Neural progenitor cell (in vitro differentiated cells): ENCODE measurements at regions not wholly inside any gene's neighbourhood (a gene's known extent, or its start where the extent isn't known, plus 50 kb on each side); places are given as distances from the start of the nearest gene placed in this dataset.

ENCODE experiments used
- DNase-seq: peaks from one replicate; pipeline ENCODE4 v3.0.0-alpha.2; 2016; ENCODE audit warnings: low spot score
- H2AFZ ChIP-seq: fragments of 200-600 bp; sonication (generic); replicated peaks from 2 replicates; pipeline ENCODE4 v1.6.1; 2016; ENCODE audit warnings: antibody characterized with exemption
- H3F3A ChIP-seq: fragments of 200-600 bp; sonication (generic); 2 replicates; pipeline ENCODE4 v1.6.1; 2016; ENCODE audit warnings: antibody characterized with exemption, low read depth
- H3K27ac ChIP-seq: fragments of 200-600 bp; sonication (generic); 2 replicates; pipeline ENCODE4 v1.5.1; 2016; ENCODE audit warnings: mild to moderate bottlenecking
- H3K27me3 ChIP-seq: fragments of 200-600 bp; sonication (generic); 2 replicates; pipeline ENCODE4 v1.6.1; 2016; ENCODE audit warnings: mild to moderate bottlenecking, moderate library complexity
- H3K36me3 ChIP-seq: fragments of 200-600 bp; sonication (generic); 2 replicates; pipeline ENCODE4 v1.5.1; 2016
- H3K4me1 ChIP-seq: fragments of 200-600 bp; sonication (generic); 2 replicates; pipeline ENCODE4 v1.6.1; 2016; ENCODE audit warnings: mixed run types
- H3K4me2 ChIP-seq: fragments of 200-600 bp; sonication (generic); 2 replicates; pipeline ENCODE4 v1.6.1; 2016
- H3K4me3 ChIP-seq: fragments of 200-600 bp; sonication (generic); 2 replicates; pipeline ENCODE4 v1.5.1; 2016
- H3K79me2 ChIP-seq: fragments of 200-600 bp; sonication (generic); 2 replicates; pipeline ENCODE4 v1.6.1; 2016; ENCODE audit warnings: low read depth
- H3K9ac ChIP-seq: fragments of 200-600 bp; sonication (generic); 2 replicates; pipeline ENCODE4 v1.6.1; 2016
- H3K9me3 ChIP-seq: fragments of 200-600 bp; sonication (generic); 2 replicates; pipeline ENCODE4 v1.5.1; 2016; ENCODE audit warnings: low read depth
- H4K20me1 ChIP-seq: fragments of 200-600 bp; sonication (generic); 2 replicates; pipeline ENCODE4 v1.6.1; 2016; ENCODE audit warnings: low read depth
- H3K27ac Mint-ChIP-seq: 3 replicates; pipeline ENCODE4 v1.8.0; 2021; ENCODE audit warnings: mixed read lengths
- H3K27me3 Mint-ChIP-seq: 2 replicates; pipeline ENCODE4 v1.8.0; 2022; ENCODE audit warnings: low read depth, mild to moderate bottlenecking, inconsistent platforms, moderate library complexity, mixed read lengths; ENCODE audit not compliant: insufficient read depth
- H3K36me3 Mint-ChIP-seq: 3 replicates; pipeline ENCODE4 v1.8.0; 2021; ENCODE audit warnings: mixed read lengths
- H3K4me1 Mint-ChIP-seq: 3 replicates; pipeline ENCODE4 v1.8.0; 2021; ENCODE audit warnings: mixed read lengths
- H3K4me3 Mint-ChIP-seq: 3 replicates; pipeline ENCODE4 v1.8.0; 2021; ENCODE audit warnings: mild to moderate bottlenecking, moderate library complexity, mixed read lengths
- H3K9me3 Mint-ChIP-seq: 3 replicates; pipeline ENCODE4 v1.8.0; 2020; ENCODE audit warnings: mixed read lengths
- CTCF ChIP-seq: fragments of 200-600 bp; sonication (generic); IDR thresholded peaks from 2 replicates; pipeline ENCODE4 v1.5.1; 2017; ENCODE audit warnings: antibody characterized with exemption, mild to moderate bottlenecking
- EZH2 ChIP-seq: fragments of 200-600 bp; sonication (generic); IDR thresholded peaks from 2 replicates; pipeline ENCODE4 v1.6.1; 2017; ENCODE audit warnings: antibody characterized with exemption, mild to moderate bottlenecking, moderate library complexity
- EZH2phosphoT487 ChIP-seq: fragments of 200-600 bp; sonication (generic); IDR thresholded peaks from 2 replicates; pipeline ENCODE4 v1.6.1; 2017; ENCODE audit warnings: antibody characterized with exemption

- peaks cover 30% of the 10 kb centered on the region for H3K4me1 Mint-ChIP-seq
- H3K27ac Mint-ChIP-seq = peak overlapping the region; percentile 94
These were observed 110.3 kb upstream of the SH3BP4 start for GRCh38 chr2:234841321-234842015.

GRCh38 chr2:234840336-234840735, 111.5 kb upstream of the SH3BP4 start:
- no peaks in the 10 kb centered on the region for H4K20me1 ChIP-seq
- H3F3A ChIP-seq = no peaks in the 10 kb centered on the region
- H3K4me3 Mint-ChIP-seq = no peak overlapping the region
- peak overlapping the region; percentile 12 for H3K4me2 ChIP-seq
- peaks cover 26% of the 10 kb centered on the region for H3K4me1 Mint-ChIP-seq
- no peak overlapping the region for H3K9ac ChIP-seq
- peak; percentile 30 for DNase-seq
- H3K79me2 ChIP-seq = no peaks in the 10 kb centered on the region
- H3K27ac ChIP-seq = no peak overlapping the region
- no peaks in the 10 kb centered on the region for H3K9me3 ChIP-seq
- H3K4me3 ChIP-seq = no peak overlapping the region
- peaks cover 7% of the 10 kb centered on the region for H3K9me3 Mint-ChIP-seq
- no peak for TF ChIP-seq EZH2phosphoT487
- TF ChIP-seq CTCF = no peak
- TF ChIP-seq EZH2 = no peak
- H3K27me3 ChIP-seq = no peaks in the 10 kb centered on the region
- no peak overlapping the region for H2AFZ ChIP-seq
- peaks cover 1% of the 10 kb centered on the region for H3K36me3 Mint-ChIP-seq
- H3K27me3 Mint-ChIP-seq = peaks cover 5% of the 10 kb centered on the region
- peaks cover 4% of the 10 kb centered on the region for H3K4me1 ChIP-seq
- no peaks in the 10 kb centered on the region for H3K36me3 ChIP-seq
- H3K27ac Mint-ChIP-seq = peak overlapping the region; percentile 82

More at GRCh38 chr2:234841321-234842015, 110.3 kb upstream of the SH3BP4 start:
- H4K20me1 ChIP-seq = no peaks in the 10 kb centered on the region
- no peaks in the 10 kb centered on the region for H3K9me3 ChIP-seq
- Mint-ChIP-seq H3K4me3 (no peak overlapping the region), H3K27me3 (peaks cover 5% of the 10 kb centered on the region), H3K9me3 (peaks cover 7% of the 10 kb centered on the region), H3K36me3 (peaks cover 1% of the 10 kb centered on the region)
- DNase-seq = no peak
- H3K79me2 ChIP-seq = no peaks in the 10 kb centered on the region
- H3K27me3 ChIP-seq = no peaks in the 10 kb centered on the region
- no peaks in the 10 kb centered on the region for H3K36me3 ChIP-seq
- TF ChIP-seq EZH2 (no peak), CTCF (no peak), EZH2phosphoT487 (no peak)
- H3K4me2 ChIP-seq = no peak overlapping the region
- peaks cover under 1% of the 10 kb centered on the region for H3F3A ChIP-seq
- peaks cover 8% of the 10 kb centered on the region for H3K4me1 ChIP-seq
- no peak overlapping the region for H2AFZ ChIP-seq
- H3K9ac ChIP-seq = no peak overlapping the region
- no peak overlapping the region for H3K4me3 ChIP-seq
- no peak overlapping the region for H3K27ac ChIP-seq

GRCh38 chr2:234839285-234839684, 112.5 kb upstream of the SH3BP4 start:
- Histone ChIP-seq H3K4me2 (no peak overlapping the region), H3F3A (no peaks in the 10 kb centered on the region), H3K4me3 (no peak overlapping the region), H3K4me1 (peaks cover 4% of the 10 kb centered on the region), H3K9ac (no peak overlapping the region), H3K36me3 (no peaks in the 10 kb centered on the region), H3K79me2 (no peaks in the 10 kb centered on the region), H3K27me3 (no peaks in the 10 kb centered on the region), H3K9me3 (no peaks in the 10 kb centered on the region), H3K27ac (no peak overlapping the region), H2AFZ (no peak overlapping the region), H4K20me1 (no peaks in the 10 kb centered on the region)
- Mint-ChIP-seq H3K4me1 (peaks cover 26% of the 10 kb centered on the region), H3K36me3 (peaks cover 1% of the 10 kb centered on the region), H3K27me3 (peaks cover 5% of the 10 kb centered on the region), H3K27ac (no peak overlapping the region), H3K4me3 (no peak overlapping the region), H3K9me3 (peaks cover 7% of the 10 kb centered on the region)
- no peak for TF ChIP-seq CTCF
- no peak for TF ChIP-seq EZH2
- no peak for TF ChIP-seq EZH2phosphoT487
- DNase-seq = no peak
